ENCODE measurements at regions not wholly inside any gene's neighbourhood (a gene's known extent, or its start where the extent isn't known, plus 50 kb on each side); places are given as distances from the start of the nearest gene placed in this dataset.

DNA sequence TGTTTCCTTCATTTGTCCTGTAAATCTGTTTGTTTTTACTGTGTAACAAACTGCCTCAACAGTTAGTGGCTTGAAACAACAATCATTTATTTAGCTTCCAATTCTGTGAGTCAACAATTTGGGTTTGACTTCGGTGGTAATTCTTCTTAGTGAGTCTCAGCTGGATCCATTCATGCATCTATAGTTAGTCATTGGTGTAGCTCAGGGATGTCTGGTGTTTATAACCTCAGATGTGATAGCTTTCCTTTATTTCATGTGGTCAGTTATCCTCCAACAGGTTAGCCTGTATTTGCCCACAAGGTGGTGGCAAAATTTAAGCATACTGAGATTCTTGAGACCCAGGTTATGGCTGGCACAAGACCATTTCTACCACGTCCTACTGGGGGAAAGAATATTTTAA, 1267.2 kb downstream of the RAPGEF2 start:
- TF ChIP-seq, protein P1, sequence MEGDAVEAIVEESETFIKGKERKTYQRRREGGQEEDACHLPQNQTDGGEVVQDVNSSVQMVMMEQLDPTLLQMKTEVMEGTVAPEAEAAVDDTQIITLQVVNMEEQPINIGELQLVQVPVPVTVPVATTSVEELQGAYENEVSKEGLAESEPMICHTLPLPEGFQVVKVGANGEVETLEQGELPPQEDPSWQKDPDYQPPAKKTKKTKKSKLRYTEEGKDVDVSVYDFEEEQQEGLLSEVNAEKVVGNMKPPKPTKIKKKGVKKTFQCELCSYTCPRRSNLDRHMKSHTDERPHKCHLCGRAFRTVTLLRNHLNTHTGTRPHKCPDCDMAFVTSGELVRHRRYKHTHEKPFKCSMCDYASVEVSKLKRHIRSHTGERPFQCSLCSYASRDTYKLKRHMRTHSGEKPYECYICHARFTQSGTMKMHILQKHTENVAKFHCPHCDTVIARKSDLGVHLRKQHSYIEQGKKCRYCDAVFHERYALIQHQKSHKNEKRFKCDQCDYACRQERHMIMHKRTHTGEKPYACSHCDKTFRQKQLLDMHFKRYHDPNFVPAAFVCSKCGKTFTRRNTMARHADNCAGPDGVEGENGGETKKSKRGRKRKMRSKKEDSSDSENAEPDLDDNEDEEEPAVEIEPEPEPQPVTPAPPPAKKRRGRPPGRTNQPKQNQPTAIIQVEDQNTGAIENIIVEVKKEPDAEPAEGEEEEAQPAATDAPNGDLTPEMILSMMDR (optimal IDR thresholded peaks at IDR 0.05 in 1 of 3, IDR thresholded peaks at IDR 0.05 in 1 of 3, conservative IDR thresholded peaks at IDR 0.05 in 1 of 3; ENCODE audit: extremely low read depth in 1 of 3, insufficient read depth in 2 of 3, low read length in 3 of 3), result no peak
- no peak for TF ChIP-seq EZH2 (IDR thresholded peaks at IDR 0.05; ENCODE audit: low read length)

All from keratinocyte (primary cell).